ENCODE measurements at regions not wholly inside any gene's neighbourhood (a gene's known extent, or its start where the extent isn't known, plus 50 kb on each side); places are given as distances from the start of the nearest gene placed in this dataset.

DNA sequence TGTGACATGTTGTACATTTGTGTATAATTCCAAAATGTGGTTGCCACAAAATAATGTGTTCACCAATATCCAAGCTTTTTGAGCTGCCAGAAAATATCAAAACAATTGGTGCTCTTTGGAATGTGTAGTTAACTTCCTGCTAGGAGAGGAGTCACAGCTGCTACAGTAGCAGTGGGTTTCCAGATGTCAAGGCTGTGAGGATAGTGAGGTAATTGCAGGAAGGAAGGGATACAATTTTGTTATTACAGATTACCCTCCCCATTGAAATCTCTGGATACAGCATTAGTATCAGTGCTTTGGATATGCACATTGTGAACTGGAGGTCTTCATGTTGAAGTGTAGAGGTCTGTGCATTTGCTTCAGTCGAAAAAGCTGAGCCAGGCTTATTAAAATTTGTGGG lies 253.2 kb downstream of the PTPRC start:
- DNase-seq (ENCODE audit: low spot score) = no peak
- Histone ChIP-seq H2AFZ (replicated peaks) (no peak overlapping the region), H3K4me3 (no peak overlapping the region), H3K9ac (no peak overlapping the region), H3K79me2 (ENCODE audit: low read depth) (no peaks in the 10 kb centered on the region), H3F3A (ENCODE audit: low read depth) (no peaks in the 10 kb centered on the region), H3K4me2 (no peak overlapping the region), H3K4me1 (no peaks in the 10 kb centered on the region), H3K36me3 (no peaks in the 10 kb centered on the region), H3K27ac (no peak overlapping the region), H3K9me3 (ENCODE audit: low read depth) (no peaks in the 10 kb centered on the region), H3K27me3 (no peaks in the 10 kb centered on the region), H4K20me1 (ENCODE audit: low read depth) (no peaks in the 10 kb centered on the region)
- Mint-ChIP-seq H3K27me3 (ENCODE audit: insufficient read depth, low read depth) (no peaks in the 10 kb centered on the region), H3K36me3 (peaks cover 13% of the 10 kb centered on the region), H3K4me1 (no peaks in the 10 kb centered on the region), H3K4me3 (no peak overlapping the region), H3K9me3 (no peaks in the 10 kb centered on the region), H3K27ac (no peak overlapping the region)
- no peak for TF ChIP-seq CTCF (IDR thresholded peaks at IDR 0.05)
- TF ChIP-seq EZH2 (IDR thresholded peaks at IDR 0.05) = no peak

DNA sequence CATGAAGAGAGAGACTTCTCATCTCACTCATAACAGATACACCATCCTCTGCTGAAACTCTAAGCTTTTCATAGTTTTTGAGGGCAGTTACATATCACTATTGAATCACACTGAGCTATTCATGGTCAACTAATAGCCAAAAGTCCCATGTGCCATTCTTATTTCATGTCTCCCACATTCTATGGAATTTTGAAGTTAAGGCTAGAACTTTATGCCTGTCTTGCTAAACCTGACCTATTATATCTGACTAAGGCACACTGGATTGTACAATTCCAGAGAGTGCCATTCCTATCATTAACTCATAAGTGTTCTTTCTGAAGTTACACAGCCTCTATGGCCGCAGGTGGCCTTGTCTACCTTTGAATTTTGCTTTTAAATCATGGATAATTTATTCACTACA lies 254.3 kb downstream of the PTPRC start:
- Histone ChIP-seq H3F3A (ENCODE audit: low read depth) (no peaks in the 10 kb centered on the region), H3K79me2 (ENCODE audit: low read depth) (no peaks in the 10 kb centered on the region), H3K27me3 (no peaks in the 10 kb centered on the region), H3K36me3 (no peaks in the 10 kb centered on the region), H3K9ac (no peak overlapping the region), H2AFZ (replicated peaks) (no peak overlapping the region), H4K20me1 (ENCODE audit: low read depth) (no peaks in the 10 kb centered on the region), H3K4me3 (no peak overlapping the region), H3K4me2 (no peak overlapping the region), H3K4me1 (no peaks in the 10 kb centered on the region), H3K27ac (no peak overlapping the region), H3K9me3 (ENCODE audit: low read depth) (no peaks in the 10 kb centered on the region)
- Mint-ChIP-seq H3K27me3 (ENCODE audit: insufficient read depth, low read depth) (no peaks in the 10 kb centered on the region), H3K27ac (no peak overlapping the region), H3K4me1 (no peaks in the 10 kb centered on the region), H3K4me3 (no peak overlapping the region), H3K36me3 (peaks cover 16% of the 10 kb centered on the region), H3K9me3 (no peaks in the 10 kb centered on the region)
- no peak for DNase-seq (ENCODE audit: low spot score)
- TF ChIP-seq EZH2phosphoT487 (IDR thresholded peaks at IDR 0.05) (no peak), CTCF (IDR thresholded peaks at IDR 0.05) (no peak)

GRCh38 chr1:198893763-198894444 lies 255.1 kb downstream of the PTPRC start:
- H3K36me3 ChIP-seq = no peaks in the 10 kb centered on the region
- H3K4me2 ChIP-seq = no peak overlapping the region
- DNase-seq (ENCODE audit: low spot score) = no peak
- H3K27me3 Mint-ChIP-seq (ENCODE audit: insufficient read depth, low read depth) = no peaks in the 10 kb centered on the region
- no peak overlapping the region for H3K27ac Mint-ChIP-seq
- H3K36me3 Mint-ChIP-seq = peaks cover 19% of the 10 kb centered on the region
- H3K9me3 Mint-ChIP-seq = no peaks in the 10 kb centered on the region
- H3K4me1 Mint-ChIP-seq = no peaks in the 10 kb centered on the region
- no peak for TF ChIP-seq EZH2 (IDR thresholded peaks at IDR 0.05)
- no peak for TF ChIP-seq CTCF (IDR thresholded peaks at IDR 0.05)
- TF ChIP-seq EZH2phosphoT487 (IDR thresholded peaks at IDR 0.05) = no peak
- no peaks in the 10 kb centered on the region for H3F3A ChIP-seq (ENCODE audit: low read depth)
- H3K79me2 ChIP-seq (ENCODE audit: low read depth) = no peaks in the 10 kb centered on the region
- no peak overlapping the region for H3K27ac ChIP-seq
- H3K27me3 ChIP-seq = no peaks in the 10 kb centered on the region
- H3K4me3 Mint-ChIP-seq = no peak overlapping the region
- no peaks in the 10 kb centered on the region for H3K9me3 ChIP-seq (ENCODE audit: low read depth)
- no peak overlapping the region for H2AFZ ChIP-seq (replicated peaks)
- H3K4me3 ChIP-seq = no peak overlapping the region
- H4K20me1 ChIP-seq (ENCODE audit: low read depth) = no peaks in the 10 kb centered on the region
- H3K9ac ChIP-seq = no peak overlapping the region
- no peaks in the 10 kb centered on the region for H3K4me1 ChIP-seq

Data from neural progenitor cell (in vitro differentiated cells).